ENCODE measurements at regions not wholly inside any gene's neighbourhood (a gene's known extent, or its start where the extent isn't known, plus 50 kb on each side); places are given as distances from the start of the nearest gene placed in this dataset.

GRCh38 chr4:72786401-72786990, 217.5 kb upstream of the ADAMTS3 start (continued):
- no peak for TF ChIP-seq ZNF609 (CRISPR knock-in tag; IDR thresholded peaks at IDR 0.05; ENCODE audit: borderline replicate concordance)
- peak; percentile 34; the same call in 1 of the 2 replicates for TF ChIP-seq SMARCC2 (IDR thresholded peaks at IDR 0.05; ENCODE audit: low read depth)
- peak; percentile 65; the same call in 1 of the 2 replicates for TF ChIP-seq EP300 (IDR thresholded peaks at IDR 0.05; ENCODE audit: low read length)
- TF ChIP-seq BHLHE40 (IDR thresholded peaks at IDR 0.05; ENCODE audit: low read length), result no peak

DNA sequence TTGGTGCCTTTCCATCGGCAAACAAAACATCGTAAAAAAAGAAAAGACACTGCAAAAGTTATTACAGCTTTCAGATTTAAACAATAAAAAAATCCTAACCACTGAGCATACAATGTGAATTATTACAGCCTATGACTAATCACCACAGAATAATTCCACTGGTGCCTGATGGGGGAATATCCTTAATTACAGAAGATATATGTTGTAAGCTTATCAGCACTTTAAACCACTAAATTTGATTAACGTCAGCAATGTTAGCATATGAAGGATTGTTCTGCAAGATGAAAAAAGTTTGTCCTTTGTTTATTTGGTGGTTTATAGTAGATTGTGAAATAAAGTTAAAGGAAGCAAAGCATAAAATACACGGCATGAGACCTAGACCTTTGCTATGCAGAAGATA, 210.2 kb upstream of the ADAMTS3 start:
- POLR2A ChIA-PET, result no interaction called here
- Histone ChIP-seq H3K9me3 (replicated peaks; ENCODE audit: control insufficient read depth, insufficient read depth, low read depth, low read length) (no peaks in the 10 kb centered on the region), H3K4me3 (no peak overlapping the region), H2AFZ (ENCODE audit: low read depth, low read length) (no peak overlapping the region), H3K79me2 (ENCODE audit: control insufficient read depth, insufficient read depth, low read length) (no peaks in the 10 kb centered on the region), H4K20me1 (replicated peaks; ENCODE audit: control insufficient read depth, insufficient read depth, low read length) (no peaks in the 10 kb centered on the region), H3K27ac (ENCODE audit: extremely low read depth, low read depth, low read length) (no peak overlapping the region), H3K9me1 (ENCODE audit: control insufficient read depth, insufficient read depth, low read length) (no peaks in the 10 kb centered on the region), H3K4me2 (ENCODE audit: insufficient read depth, low read length) (no peak overlapping the region), H3K27me3 (ENCODE audit: control insufficient read depth in 2 of 2, insufficient read depth in 2 of 2, low read length in 2 of 2) (peaks cover 0 to 5% of the 10 kb centered on the region in 2 experiments; a peak in 1 of 5 replicates), H3K9ac (ENCODE audit: insufficient read depth in 1 of 2, low read depth in 2 of 2, low read length in 2 of 2) (no peak overlapping the region), H3K4me1 (replicated peaks in 1 of 2; ENCODE audit: control insufficient read depth in 2 of 2, insufficient read depth in 2 of 2, low read length in 2 of 2) (no peaks in the 10 kb centered on the region), H3K36me3 (ENCODE audit: control insufficient read depth, insufficient read depth, low read length) (no peaks in the 10 kb centered on the region)
- BruUV-seq (replicated peaks), result no TSS peak
- DNase-seq (ENCODE audit: extremely low read depth in 1 of 4, low spot score in 3 of 4), result no peak
- WGBS (ENCODE audit: insufficient coverage, low coverage, missing lambda C conversion rate), result 4% methylated on average over 4 of the region's 4 CpGs
- intact Hi-C loops (cut with micrococcal nuclease), result no loop called here
- in situ Hi-C loops (cut with MboI), result no loop called here
- CTCF ChIA-PET (ENCODE audit: low intra/inter-chr PET ratio), result no interaction called here
- TF ChIP-seq ZNF589 (CRISPR knock-in tag; IDR thresholded peaks at IDR 0.05; ENCODE audit: low read depth), result no peak
- no peak for ATAC-seq
- FAIRE-seq, result peak; percentile 51
